B cell (primary cell): ENCODE measurements at regions not wholly inside any gene's neighbourhood (a gene's known extent, or its start where the extent isn't known, plus 50 kb on each side); places are given as distances from the start of the nearest gene placed in this dataset.

ENCODE experiments used
- ATAC-seq: fragments of 200-7000 bp; cut with Tn5 transposase; one replicate; pipeline ENCODE4 v1.10.0; 2021; ENCODE audit warnings: low read depth, mild to moderate bottlenecking, moderate number of reproducible peaks, moderate library complexity
- CTCF ChIA-PET: fragments of 350-600 bp; sonication (Branson Sonifier 250); formaldehyde crosslinking; loops from one replicate; lab custom pipeline; 2021; ENCODE audit warnings: antibody characterized with exemption, inconsistent platforms; lab: Charles Lee
- POLR2A ChIA-PET: fragments of 350-600 bp; sonication (Branson Sonifier 250); formaldehyde crosslinking; loops from one replicate; lab custom pipeline; 2021; ENCODE audit warnings: antibody characterized with exemption; lab: Charles Lee
- DNase-seq: peaks from one replicate; pipeline ENCODE4 v3.0.0; 2013
- H2AFZ ChIP-seq: 2 replicates; pipeline ENCODE4 v1.6.1; 2012; ENCODE audit warnings: mild to moderate bottlenecking, low read depth, low read length; ENCODE audit not compliant: insufficient read depth, poor library complexity, severe bottlenecking
- H3K27ac ChIP-seq, 2 donors: 1 replicate in 1 of 2; 2 replicates in 1 of 2; pipeline ENCODE4 v1.5.1; 2012 to 2013; ENCODE audit warnings: low read length in 2 of 2, mild to moderate bottlenecking in 2 of 2, moderate library complexity in 1 of 2
- H3K27me3 ChIP-seq, 4 experiments: fragments of 200-600 bp in 1 of 4; sonication (generic) in 1 of 4; replicated peaks in 1 of 4; 1 replicate in 2 of 4; 2 replicates in 2 of 4; pipeline versions ENCODE4 v1.6.1 to v1.7.0; 2013 to 2016; ENCODE audit warnings: low read length in 3 of 4, mild to moderate bottlenecking in 2 of 4, mixed read lengths in 1 of 4, moderate library complexity in 1 of 4; ENCODE audit not compliant: insufficient read depth in 4 of 4, control insufficient read depth in 3 of 4; ENCODE audit errors: control extremely low read depth in 1 of 4
- H3K36me3 ChIP-seq, 2 experiments: replicated peaks in 1 of 2; 1 replicate in 1 of 2; 2 replicates in 1 of 2; pipeline versions ENCODE4 v1.6.1 to v1.7.1; 2013; ENCODE audit warnings: low read length in 1 of 2; ENCODE audit not compliant: insufficient read depth in 2 of 2, control insufficient read depth in 1 of 2; ENCODE audit errors: control extremely low read depth in 1 of 2, extremely low read depth in 1 of 2
- H3K4me1 ChIP-seq, 2 donors: fragments of 200-600 bp in 1 of 2; sonication (generic) in 1 of 2; 1 replicate in 1 of 2; 2 replicates in 1 of 2; pipeline versions ENCODE4 v1.5.1 to v1.6.1; 2013 to 2017; ENCODE audit warnings: low read length in 2 of 2; ENCODE audit not compliant: control insufficient read depth in 2 of 2, insufficient read depth in 2 of 2
- H3K4me2 ChIP-seq: replicated peaks from 2 replicates; pipeline ENCODE3; 2012; ENCODE audit warnings: mild to moderate bottlenecking, low read depth, low read length; ENCODE audit not compliant: poor library complexity, severe bottlenecking
- H3K4me3 ChIP-seq, 5 experiments: fragments of 200-600 bp in 1 of 5; sonication (generic) in 1 of 5; 1 replicate in 3 of 5; 2 replicates in 2 of 5; pipeline versions ENCODE4 v1.5.1 to v1.7.0; 2011 to 2016; ENCODE audit warnings: low read length in 4 of 5, mild to moderate bottlenecking in 4 of 5, low read depth in 2 of 5, control low read depth in 1 of 5, moderate library complexity in 1 of 5; ENCODE audit not compliant: insufficient read depth in 1 of 5; ENCODE audit errors: control extremely low read depth in 1 of 5, extremely low read depth in 1 of 5
- H3K79me2 ChIP-seq: fragments of 200-600 bp; sonication (generic); one replicate; pipeline ENCODE4 v1.6.0; 2016; ENCODE audit warnings: low read length; ENCODE audit not compliant: control insufficient read depth, insufficient read depth
- H3K9ac ChIP-seq: fragments of 200-600 bp; sonication (generic); 2 replicates; pipeline ENCODE4 v1.6.1; 2017; ENCODE audit warnings: mild to moderate bottlenecking, low read length, moderate library complexity
- H3K9me3 ChIP-seq, 3 donors: one replicate each; pipeline versions ENCODE4 v1.6.1 to v1.7.1; 2013; ENCODE audit warnings: low read length in 2 of 3; ENCODE audit not compliant: control insufficient read depth in 2 of 3, insufficient read depth in 1 of 3; ENCODE audit errors: control extremely low read depth in 1 of 3
- H4K20me1 ChIP-seq: 2 replicates; pipeline ENCODE4 v1.6.0; 2012; ENCODE audit warnings: mild to moderate bottlenecking, low read length; ENCODE audit not compliant: insufficient read depth, control insufficient read depth, poor library complexity, severe bottlenecking
- H3K27ac Mint-ChIP-seq: one replicate; pipeline ENCODE4 v1.8.0; 2021; ENCODE audit warnings: mixed read lengths
- H3K27me3 Mint-ChIP-seq: one replicate; pipeline ENCODE4 v1.8.0; 2021; ENCODE audit warnings: mixed read lengths
- H3K4me1 Mint-ChIP-seq: one replicate; pipeline ENCODE4 v1.8.0; 2021; ENCODE audit warnings: mixed read lengths
- H3K4me3 Mint-ChIP-seq: one replicate; pipeline ENCODE4 v1.8.0; 2021; ENCODE audit warnings: mixed read lengths
- H3K9me3 Mint-ChIP-seq: one replicate; pipeline ENCODE4 v1.8.0; 2022; ENCODE audit warnings: mixed read lengths; ENCODE audit not compliant: insufficient read depth
- EZH2 ChIP-seq: IDR thresholded peaks from 2 replicates; pipeline ENCODE4 v1.6.1; 2012; ENCODE audit warnings: borderline replicate concordance, low read depth, mild to moderate bottlenecking, moderate library complexity, low read length; ENCODE audit not compliant: insufficient read depth, poor library complexity, severe bottlenecking
- WGBS: methylation state at CpG from one replicate; pipeline ENCODE4 v1.1.5; 2013; ENCODE audit warnings: missing lambda C conversion rate; ENCODE audit not compliant: insufficient coverage; 5-methylcytosine and 5-hydroxymethylcytosine counted together
- intact Hi-C: fragments of 100-400 bp; cut with micrococcal nuclease; formaldehyde crosslinking; loops from one replicate; pipeline ENCODE4 v1.10.0; 2022
- TF ChIP-seq, protein P1 (sequence below): fragments of 200-600 bp; IDR thresholded peaks from one replicate; pipeline ENCODE4 v1.8.0; 2022; ENCODE audit warnings: antibody characterized with exemption, mild to moderate bottlenecking

DNA sequence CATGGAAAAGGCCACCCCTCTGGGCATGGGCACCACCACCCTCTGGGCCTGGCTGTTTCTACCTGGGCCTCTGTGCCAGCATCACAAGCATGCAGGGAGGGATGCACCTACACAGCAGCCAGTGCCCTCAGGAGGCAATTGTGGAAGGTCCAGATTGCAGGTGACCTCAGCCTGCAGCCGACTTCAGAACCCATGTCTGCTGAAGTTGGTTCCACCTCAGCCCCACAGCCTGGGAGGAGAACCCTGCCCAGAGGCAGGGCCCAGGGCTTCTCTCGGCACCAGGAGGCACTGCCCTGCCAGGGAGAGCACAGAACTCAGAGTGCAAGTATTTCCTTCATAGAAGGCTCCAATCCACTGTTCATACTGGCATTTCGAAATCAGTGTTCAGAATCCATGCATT lies 149.8 kb downstream of the TTLL2 start:
- H4K20me1 ChIP-seq, result no peaks in the 10 kb centered on the region
- Mint-ChIP-seq H3K4me1 (peaks cover 3% of the 10 kb centered on the region), H3K9me3 (no peaks in the 10 kb centered on the region), H3K4me3 (no peak overlapping the region), H3K27ac (no peak overlapping the region), H3K27me3 (peaks cover 9% of the 10 kb centered on the region)
- WGBS, result 80% methylated on average over 2 of the region's 3 CpGs
- ChIA-PET POLR2A (no interaction called here), CTCF (no interaction called here)
- TF ChIP-seq, protein P1, sequence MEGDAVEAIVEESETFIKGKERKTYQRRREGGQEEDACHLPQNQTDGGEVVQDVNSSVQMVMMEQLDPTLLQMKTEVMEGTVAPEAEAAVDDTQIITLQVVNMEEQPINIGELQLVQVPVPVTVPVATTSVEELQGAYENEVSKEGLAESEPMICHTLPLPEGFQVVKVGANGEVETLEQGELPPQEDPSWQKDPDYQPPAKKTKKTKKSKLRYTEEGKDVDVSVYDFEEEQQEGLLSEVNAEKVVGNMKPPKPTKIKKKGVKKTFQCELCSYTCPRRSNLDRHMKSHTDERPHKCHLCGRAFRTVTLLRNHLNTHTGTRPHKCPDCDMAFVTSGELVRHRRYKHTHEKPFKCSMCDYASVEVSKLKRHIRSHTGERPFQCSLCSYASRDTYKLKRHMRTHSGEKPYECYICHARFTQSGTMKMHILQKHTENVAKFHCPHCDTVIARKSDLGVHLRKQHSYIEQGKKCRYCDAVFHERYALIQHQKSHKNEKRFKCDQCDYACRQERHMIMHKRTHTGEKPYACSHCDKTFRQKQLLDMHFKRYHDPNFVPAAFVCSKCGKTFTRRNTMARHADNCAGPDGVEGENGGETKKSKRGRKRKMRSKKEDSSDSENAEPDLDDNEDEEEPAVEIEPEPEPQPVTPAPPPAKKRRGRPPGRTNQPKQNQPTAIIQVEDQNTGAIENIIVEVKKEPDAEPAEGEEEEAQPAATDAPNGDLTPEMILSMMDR, result no peak
- no peak for TF ChIP-seq EZH2
- no peak overlapping the region for H3K4me3 ChIP-seq
- H3K27ac ChIP-seq, result no peak overlapping the region
- H2AFZ ChIP-seq, result no peak overlapping the region
- H3K27me3 ChIP-seq, result no peaks in the 10 kb centered on the region
- no peaks in the 10 kb centered on the region for H3K79me2 ChIP-seq
- DNase-seq (no peak), ATAC-seq (no peak)
- H3K36me3 ChIP-seq, result no peaks in the 10 kb centered on the region
- no peak overlapping the region for H3K9ac ChIP-seq
- intact Hi-C loops, result no loop called here
- H3K4me1 ChIP-seq, result peaks cover 0 to under 1% of the 10 kb centered on the region in 2 donors
- no peaks in the 10 kb centered on the region for H3K9me3 ChIP-seq
- no peak overlapping the region for H3K4me2 ChIP-seq

DNA sequence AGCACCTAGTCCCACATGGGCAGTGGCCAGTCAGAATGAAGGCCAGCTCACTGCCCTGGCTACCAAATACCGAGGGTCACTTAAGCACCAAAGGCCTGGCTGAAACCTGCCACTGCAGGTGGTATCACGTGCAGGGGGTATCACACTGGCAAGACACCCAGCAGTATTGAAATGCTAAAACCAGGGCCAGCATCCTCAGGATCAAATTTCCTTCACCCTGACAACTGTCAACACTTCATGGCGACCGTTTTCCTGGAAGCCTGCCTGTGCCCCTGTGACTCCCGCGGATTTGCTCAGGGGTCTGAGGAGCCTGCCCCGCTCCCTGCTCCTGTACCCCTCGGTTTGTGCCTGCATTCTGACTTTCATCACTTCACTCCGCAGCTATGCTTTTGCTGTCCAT lies 151.1 kb downstream of the TTLL2 start:
- H3K4me1 Mint-ChIP-seq, result peaks cover 9% of the 10 kb centered on the region
- H3K9me3 Mint-ChIP-seq, result no peaks in the 10 kb centered on the region
- intact Hi-C loops, result no loop called here
- Histone ChIP-seq H3K4me3 (no peak overlapping the region), H3K4me2 (no peak overlapping the region), H3K27me3 (no peaks in the 10 kb centered on the region), H3K9ac (no peak overlapping the region), H3K9me3 (no peaks in the 10 kb centered on the region), H3K4me1 (peaks cover 0 to 4% of the 10 kb centered on the region in 2 donors), H3K27ac (no peak overlapping the region), H3K79me2 (no peaks in the 10 kb centered on the region), H4K20me1 (no peaks in the 10 kb centered on the region), H2AFZ (no peak overlapping the region), H3K36me3 (no peaks in the 10 kb centered on the region)
- no peak overlapping the region for H3K27ac Mint-ChIP-seq
- no peak overlapping the region for H3K4me3 Mint-ChIP-seq
- TF ChIP-seq, protein P1, result no peak
- no peak for TF ChIP-seq EZH2
- no peak for ATAC-seq
- WGBS, result 90% methylated on average over 9 of the region's 9 CpGs
- DNase-seq, result no peak
- POLR2A ChIA-PET, result no interaction called here
- peaks cover 17% of the 10 kb centered on the region for H3K27me3 Mint-ChIP-seq
- CTCF ChIA-PET, result no interaction called here
